Activated naive CD4-positive, alpha-beta T cell treated with anti-CD3 and anti-CD28 coated beads, Interleukin-2, amount 10 ng/mL, durations not matched to agents 7 days and 5 days (primary cell): ENCODE measurements at regions not wholly inside any gene's neighbourhood (a gene's known extent, or its start where the extent isn't known, plus 50 kb on each side); places are given as distances from the start of the nearest gene placed in this dataset.
"Not testable (repeated sequence)": the region's sequence is repeated elsewhere in the genome, so short reads cannot be mapped to it uniquely, and the experiment has no call there.

ENCODE experiments used
- CTCF ChIA-PET: fragments of 350-600 bp; sonication (Branson Sonifier 250); formaldehyde crosslinking; loops from one replicate; lab custom pipeline; 2021; ENCODE audit warnings: antibody characterized with exemption; lab: Charles Lee
- DNase-seq: peaks from one replicate; pipeline ENCODE4 v3.0.0-alpha.2; 2020
- H3K27ac Mint-ChIP-seq: one replicate; pipeline ENCODE4 v1.8.0; 2021; ENCODE audit warnings: mild to moderate bottlenecking, moderate library complexity, mixed read lengths
- H3K27me3 Mint-ChIP-seq: one replicate; pipeline ENCODE4 v1.8.0; 2021; ENCODE audit warnings: mild to moderate bottlenecking, mixed read lengths
- H3K36me3 Mint-ChIP-seq: one replicate; pipeline ENCODE4 v1.8.0; 2021; ENCODE audit warnings: mixed read lengths
- H3K4me1 Mint-ChIP-seq: one replicate; pipeline ENCODE4 v1.8.0; 2021; ENCODE audit warnings: mixed read lengths
- H3K4me3 Mint-ChIP-seq: one replicate; pipeline ENCODE4 v1.8.0; 2021; ENCODE audit warnings: mild to moderate bottlenecking, moderate library complexity, mixed read lengths
- H3K9me3 Mint-ChIP-seq: one replicate; pipeline ENCODE4 v1.8.0; 2021; ENCODE audit warnings: mixed read lengths

- Mint-ChIP-seq H3K36me3 (no peaks in the 10 kb centered on the region), H3K27me3 (no peaks in the 10 kb centered on the region), H3K4me1 (no peaks in the 10 kb centered on the region), H3K27ac (no peak overlapping the region), H3K9me3 (no peaks in the 10 kb centered on the region), H3K4me3 (no peak overlapping the region)
- CTCF ChIA-PET: no interaction called here
- DNase-seq: no peak
Observed at GRCh38 chr6:97462938-97463598, 180.1 kb upstream of the MMS22L start.

GRCh38 chr6:97465877-97466561 lies 183.0 kb upstream of the MMS22L start:
- DNase-seq: no peak
- no peaks in the 10 kb centered on the region for H3K9me3 Mint-ChIP-seq
- no peaks in the 10 kb centered on the region for H3K27me3 Mint-ChIP-seq
- H3K27ac Mint-ChIP-seq: no peak overlapping the region
- CTCF ChIA-PET: no interaction called here
- H3K4me3 Mint-ChIP-seq: no peak overlapping the region
- H3K4me1 Mint-ChIP-seq: no peaks in the 10 kb centered on the region
- H3K36me3 Mint-ChIP-seq: no peaks in the 10 kb centered on the region

- H3K36me3 Mint-ChIP-seq: no peaks in the 10 kb centered on the region
- no peak overlapping the region for H3K4me3 Mint-ChIP-seq
- DNase-seq: no peak
- H3K27me3 Mint-ChIP-seq: no peaks in the 10 kb centered on the region
- CTCF ChIA-PET: no interaction called here
- no peak overlapping the region for H3K27ac Mint-ChIP-seq
- H3K4me1 Mint-ChIP-seq: no peaks in the 10 kb centered on the region
- no peaks in the 10 kb centered on the region for H3K9me3 Mint-ChIP-seq
Observed at GRCh38 chr6:97468981-97469380, 186.0 kb upstream of the MMS22L start.

- Mint-ChIP-seq H3K4me3 (no peak overlapping the region), H3K27me3 (no peaks in the 10 kb centered on the region), H3K27ac (no peak overlapping the region), H3K36me3 (no peaks in the 10 kb centered on the region), H3K4me1 (no peaks in the 10 kb centered on the region), H3K9me3 (no peaks in the 10 kb centered on the region)
- CTCF ChIA-PET: no interaction called here
- DNase-seq: no peak
Observed at GRCh38 chr6:97469451-97469850, 186.4 kb upstream of the MMS22L start.

- no peaks in the 10 kb centered on the region for H3K27me3 Mint-ChIP-seq
- no peaks in the 10 kb centered on the region for H3K4me1 Mint-ChIP-seq
Observed at GRCh38 chr6:97470322-97470721, 187.3 kb upstream of the MMS22L start.

GRCh38 chr6:97473979-97474378 lies 191.0 kb upstream of the MMS22L start:
- H3K4me3 Mint-ChIP-seq: no peak overlapping the region
- no peaks in the 10 kb centered on the region for H3K4me1 Mint-ChIP-seq
- CTCF ChIA-PET: no interaction called here
- H3K27me3 Mint-ChIP-seq: no peaks in the 10 kb centered on the region
- H3K36me3 Mint-ChIP-seq: no peaks in the 10 kb centered on the region
- H3K9me3 Mint-ChIP-seq: no peaks in the 10 kb centered on the region
- no peak overlapping the region for H3K27ac Mint-ChIP-seq
- DNase-seq: no peak

More at GRCh38 chr6:97470322-97470721, 187.3 kb upstream of the MMS22L start:
- CTCF ChIA-PET: no interaction called here
- H3K27ac Mint-ChIP-seq: no peak overlapping the region
- H3K9me3 Mint-ChIP-seq: no peaks in the 10 kb centered on the region
- DNase-seq: no peak
- H3K36me3 Mint-ChIP-seq: no peaks in the 10 kb centered on the region
- H3K4me3 Mint-ChIP-seq: no peak overlapping the region

- Mint-ChIP-seq H3K27me3 (no peaks in the 10 kb centered on the region), H3K36me3 (no peaks in the 10 kb centered on the region), H3K4me3 (no peak overlapping the region), H3K27ac (no peak overlapping the region), H3K9me3 (no peaks in the 10 kb centered on the region), H3K4me1 (no peaks in the 10 kb centered on the region)
- CTCF ChIA-PET: interaction anchor here (0.9 to 1.3 kb wide), 6 partner anchors 17 to 1619 kb away, joined by 3 read pairs; no protein-coding TSS in a partner anchor
- peak; percentile 69 for DNase-seq
Observed at GRCh38 chr6:97497713-97498331, 214.8 kb upstream of the MMS22L start.

GRCh38 chr6:97501853-97502252 lies 218.8 kb upstream of the MMS22L start:
- no peaks in the 10 kb centered on the region for H3K9me3 Mint-ChIP-seq
- no peaks in the 10 kb centered on the region for H3K4me1 Mint-ChIP-seq
- no peaks in the 10 kb centered on the region for H3K36me3 Mint-ChIP-seq
- no peaks in the 10 kb centered on the region for H3K27me3 Mint-ChIP-seq
- DNase-seq: no peak
- CTCF ChIA-PET: no interaction called here
- H3K4me3 Mint-ChIP-seq: no peak overlapping the region
- H3K27ac Mint-ChIP-seq: no peak overlapping the region

GRCh38 chr6:97508646-97509045 lies 225.6 kb upstream of the MMS22L start:
- no peak for DNase-seq
- Mint-ChIP-seq H3K9me3 (no peaks in the 10 kb centered on the region), H3K36me3 (no peaks in the 10 kb centered on the region), H3K4me3 (no peak overlapping the region), H3K27me3 (no peaks in the 10 kb centered on the region), H3K27ac (no peak overlapping the region), H3K4me1 (no peaks in the 10 kb centered on the region)
- CTCF ChIA-PET: no interaction called here

- H3K9me3 Mint-ChIP-seq, H3K36me3 Mint-ChIP-seq, H3K27me3 Mint-ChIP-seq, H3K27ac Mint-ChIP-seq, DNase-seq, H3K4me1 Mint-ChIP-seq, CTCF ChIA-PET, H3K4me3 Mint-ChIP-seq: not testable (repeated sequence)
Observed at GRCh38 chr6:97513260-97513659, 230.2 kb upstream of the MMS22L start.

GRCh38 chr6:97524811-97525210 lies 241.8 kb upstream of the MMS22L start:
- CTCF ChIA-PET: interaction anchor here (1.1 kb wide), 1 partner anchor 18 kb away, joined by 3 read pairs; no protein-coding TSS in a partner anchor
- Mint-ChIP-seq H3K4me1 (no peaks in the 10 kb centered on the region), H3K9me3 (no peaks in the 10 kb centered on the region), H3K36me3 (no peaks in the 10 kb centered on the region), H3K4me3 (no peak overlapping the region), H3K27me3 (no peaks in the 10 kb centered on the region), H3K27ac (no peak overlapping the region)
- no peak for DNase-seq

- Mint-ChIP-seq H3K27ac (no peak overlapping the region), H3K27me3 (no peaks in the 10 kb centered on the region), H3K9me3 (no peaks in the 10 kb centered on the region), H3K36me3 (no peaks in the 10 kb centered on the region), H3K4me1 (no peaks in the 10 kb centered on the region), H3K4me3 (no peak overlapping the region)
- CTCF ChIA-PET: no interaction called here
- DNase-seq: no peak
Observed at GRCh38 chr6:97535800-97536199, 252.8 kb upstream of the MMS22L start.

- Mint-ChIP-seq H3K27me3 (no peaks in the 10 kb centered on the region), H3K9me3 (no peaks in the 10 kb centered on the region)
Observed at GRCh38 chr6:97548354-97548753, 265.3 kb upstream of the MMS22L start.

GRCh38 chr6:97557355-97557754 lies 274.3 kb upstream of the MMS22L start:
- DNase-seq: no peak
- H3K27ac Mint-ChIP-seq: no peak overlapping the region
- H3K27me3 Mint-ChIP-seq: no peaks in the 10 kb centered on the region
- no peaks in the 10 kb centered on the region for H3K36me3 Mint-ChIP-seq
- CTCF ChIA-PET: no interaction called here
- no peaks in the 10 kb centered on the region for H3K9me3 Mint-ChIP-seq
- H3K4me1 Mint-ChIP-seq: no peaks in the 10 kb centered on the region
- no peak overlapping the region for H3K4me3 Mint-ChIP-seq

More at GRCh38 chr6:97548354-97548753, 265.3 kb upstream of the MMS22L start:
- H3K4me3 Mint-ChIP-seq: no peak overlapping the region
- H3K36me3 Mint-ChIP-seq: no peaks in the 10 kb centered on the region
- H3K4me1 Mint-ChIP-seq: no peaks in the 10 kb centered on the region
- no peak for DNase-seq
- H3K27ac Mint-ChIP-seq: no peak overlapping the region
- CTCF ChIA-PET: no interaction called here

- H3K27ac Mint-ChIP-seq: no peak overlapping the region
- no peak overlapping the region for H3K4me3 Mint-ChIP-seq
Observed at GRCh38 chr6:97563529-97563928, 280.5 kb upstream of the MMS22L start.

More at GRCh38 chr6:97563529-97563928, 280.5 kb upstream of the MMS22L start:
- no peaks in the 10 kb centered on the region for H3K36me3 Mint-ChIP-seq
- H3K27me3 Mint-ChIP-seq: no peaks in the 10 kb centered on the region
- DNase-seq: no peak
- H3K4me1 Mint-ChIP-seq: no peaks in the 10 kb centered on the region
- CTCF ChIA-PET: no interaction called here
- no peaks in the 10 kb centered on the region for H3K9me3 Mint-ChIP-seq
